ENCODE measurements at regions not wholly inside any gene's neighbourhood (a gene's known extent, or its start where the extent isn't known, plus 50 kb on each side); places are given as distances from the start of the nearest gene placed in this dataset.

GRCh38 chr18:47547539-47548202 is 296.2 kb upstream of the SKOR2 start:
- H3K9me3 Mint-ChIP-seq: no peaks in the 10 kb centered on the region
- no peaks in the 10 kb centered on the region for H3K36me3 Mint-ChIP-seq (ENCODE audit: low read depth)
- intact Hi-C loops (cut with micrococcal nuclease): no loop called here
- no peaks in the 10 kb centered on the region for H3K4me1 Mint-ChIP-seq (ENCODE audit: low read depth)
- H3K27ac Mint-ChIP-seq: no peak overlapping the region
- no peaks in the 10 kb centered on the region for H3K27me3 Mint-ChIP-seq
- no peak overlapping the region for H3K4me3 Mint-ChIP-seq

DNA sequence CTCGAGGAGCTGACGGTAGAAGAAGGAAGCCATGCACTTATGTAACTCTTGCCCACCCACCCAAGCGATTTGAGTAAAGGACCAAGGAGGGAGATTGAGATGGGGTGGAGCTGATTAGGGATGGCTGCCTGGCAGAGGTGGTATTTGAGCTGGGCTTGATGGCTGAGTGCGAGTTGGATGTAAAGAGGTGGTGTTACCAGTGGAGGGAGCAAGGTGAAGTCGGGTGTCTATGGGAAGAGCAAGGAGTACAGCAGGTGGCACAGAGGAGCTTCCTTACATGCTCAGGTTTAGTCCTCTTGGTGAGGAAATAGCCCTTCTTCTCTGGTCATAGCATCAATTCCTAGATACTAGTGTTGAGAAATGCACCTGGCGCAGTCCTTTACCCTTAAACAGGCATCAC is 294.2 kb upstream of the SKOR2 start:
- no peaks in the 10 kb centered on the region for H3K27me3 Mint-ChIP-seq
- H3K4me3 Mint-ChIP-seq: no peak overlapping the region
- no peaks in the 10 kb centered on the region for H3K36me3 Mint-ChIP-seq (ENCODE audit: low read depth)
- peaks cover 7% of the 10 kb centered on the region for H3K9me3 Mint-ChIP-seq
- H3K4me1 Mint-ChIP-seq (ENCODE audit: low read depth): no peaks in the 10 kb centered on the region
- H3K27ac Mint-ChIP-seq: no peak overlapping the region
- intact Hi-C loops (cut with micrococcal nuclease): no loop called here

DNA sequence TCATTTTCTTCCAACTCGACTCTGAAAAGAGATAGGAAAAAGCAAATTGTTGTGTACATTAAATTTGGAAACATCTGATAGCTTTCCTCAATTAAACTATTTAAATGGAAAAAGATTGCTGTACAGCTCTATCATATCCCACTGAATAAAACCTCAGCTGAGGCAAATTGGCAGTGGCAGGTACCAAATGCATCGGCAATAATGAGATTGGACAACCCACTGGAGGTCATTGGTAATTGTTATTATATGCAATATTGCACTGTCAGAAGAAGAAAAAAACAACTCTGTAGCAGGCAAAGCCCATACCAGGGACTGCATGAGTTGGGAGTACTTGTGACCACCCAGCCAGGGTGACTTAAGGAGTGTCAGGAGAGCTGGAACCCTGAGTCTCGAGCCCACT is 291.6 kb upstream of the SKOR2 start:
- Mint-ChIP-seq H3K36me3 (ENCODE audit: low read depth) (no peaks in the 10 kb centered on the region), H3K27ac (no peak overlapping the region), H3K4me1 (ENCODE audit: low read depth) (no peaks in the 10 kb centered on the region), H3K4me3 (no peak overlapping the region), H3K27me3 (no peaks in the 10 kb centered on the region), H3K9me3 (peaks cover 7% of the 10 kb centered on the region)
- intact Hi-C loops (cut with micrococcal nuclease): no loop called here

DNA sequence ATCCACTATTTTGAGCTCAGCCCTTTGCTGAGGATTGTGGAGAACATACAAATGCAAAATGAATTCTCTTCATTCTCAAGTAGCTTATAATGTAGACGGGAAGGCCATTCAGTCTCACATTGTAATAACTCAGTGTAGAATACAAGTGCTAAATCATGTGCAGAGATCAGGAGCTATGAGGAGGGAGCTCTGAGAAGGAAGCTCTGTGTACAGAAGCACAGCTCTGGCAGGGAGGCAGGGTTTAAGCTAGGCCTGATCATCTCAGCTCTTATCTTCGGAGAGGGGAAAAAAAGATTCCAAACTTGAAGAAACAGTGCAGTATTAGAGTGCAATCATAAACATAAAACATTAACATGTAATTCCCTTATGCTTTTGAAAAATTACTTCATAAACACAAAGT is 291.1 kb upstream of the SKOR2 start:
- intact Hi-C loops (cut with micrococcal nuclease): no loop called here
- H3K9me3 Mint-ChIP-seq: peaks cover 7% of the 10 kb centered on the region
- no peaks in the 10 kb centered on the region for H3K27me3 Mint-ChIP-seq
- H3K27ac Mint-ChIP-seq: no peak overlapping the region
- H3K36me3 Mint-ChIP-seq (ENCODE audit: low read depth): no peaks in the 10 kb centered on the region
- H3K4me1 Mint-ChIP-seq (ENCODE audit: low read depth): no peaks in the 10 kb centered on the region
- H3K4me3 Mint-ChIP-seq: no peak overlapping the region

DNA sequence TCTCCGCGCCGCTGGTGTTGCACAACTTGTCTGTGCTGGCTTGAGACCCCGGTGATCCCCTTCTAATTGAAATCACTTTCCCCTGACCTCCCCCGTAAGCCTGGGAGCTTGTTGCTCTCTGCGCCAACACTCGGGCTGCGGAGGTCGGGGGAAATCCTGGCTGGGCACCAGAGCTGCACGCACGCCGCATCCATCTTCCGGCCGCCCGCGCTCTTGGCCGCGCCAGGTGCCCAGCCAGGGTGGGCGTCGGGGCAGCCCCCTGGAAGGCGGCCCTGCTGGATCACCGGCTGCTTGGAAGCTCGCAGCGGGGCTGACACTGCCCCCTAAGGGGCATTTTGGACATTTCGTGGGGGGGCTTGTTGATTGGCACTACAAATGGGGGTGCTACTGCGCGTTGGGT is 280.3 kb upstream of the SKOR2 start:
- peaks cover 25% of the 10 kb centered on the region for H3K27me3 Mint-ChIP-seq
- no peaks in the 10 kb centered on the region for H3K36me3 Mint-ChIP-seq (ENCODE audit: low read depth)
- H3K9me3 Mint-ChIP-seq: no peaks in the 10 kb centered on the region
- H3K4me3 Mint-ChIP-seq: no peak overlapping the region
- no peak overlapping the region for H3K27ac Mint-ChIP-seq
- H3K4me1 Mint-ChIP-seq (ENCODE audit: low read depth): no peaks in the 10 kb centered on the region
- intact Hi-C loops (cut with micrococcal nuclease): no loop called here

- H3K36me3 Mint-ChIP-seq (ENCODE audit: low read depth): no peaks in the 10 kb centered on the region
- H3K9me3 Mint-ChIP-seq: no peaks in the 10 kb centered on the region
- peaks cover 23% of the 10 kb centered on the region for H3K27me3 Mint-ChIP-seq
- no peaks in the 10 kb centered on the region for H3K4me1 Mint-ChIP-seq (ENCODE audit: low read depth)
- H3K4me3 Mint-ChIP-seq: no peak overlapping the region
- no peak overlapping the region for H3K27ac Mint-ChIP-seq
- intact Hi-C loops (cut with micrococcal nuclease): no loop called here
Observed at GRCh38 chr18:47530695-47531094, 279.2 kb upstream of the SKOR2 start.

DNA sequence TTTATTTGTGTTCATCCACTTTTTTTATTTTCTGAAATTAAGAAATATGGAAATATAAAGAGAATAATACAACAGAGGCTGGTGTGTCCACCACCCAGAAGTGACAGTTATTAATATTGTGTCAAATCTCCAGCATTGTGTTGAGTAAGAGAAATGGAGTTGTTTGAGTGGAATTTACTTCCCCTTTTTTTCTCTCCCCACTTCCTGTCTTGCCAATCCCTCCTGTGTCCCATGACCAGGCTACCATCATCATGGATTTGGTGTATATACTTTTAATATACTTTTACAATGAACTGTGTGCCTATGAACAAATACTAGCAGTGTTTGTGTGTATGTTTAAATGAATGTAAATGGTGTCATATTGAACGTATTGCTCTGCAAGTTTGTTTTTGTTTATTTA is 276.9 kb upstream of the SKOR2 start:
- no peaks in the 10 kb centered on the region for H3K4me1 Mint-ChIP-seq (ENCODE audit: low read depth)
- no peaks in the 10 kb centered on the region for H3K9me3 Mint-ChIP-seq
- H3K36me3 Mint-ChIP-seq (ENCODE audit: low read depth): no peaks in the 10 kb centered on the region
- intact Hi-C loops (cut with micrococcal nuclease): no loop called here
- H3K27me3 Mint-ChIP-seq: peaks cover 23% of the 10 kb centered on the region
- no peak overlapping the region for H3K4me3 Mint-ChIP-seq
- H3K27ac Mint-ChIP-seq: no peak overlapping the region

- Mint-ChIP-seq H3K36me3 (ENCODE audit: low read depth) (no peaks in the 10 kb centered on the region), H3K4me1 (ENCODE audit: low read depth) (no peaks in the 10 kb centered on the region), H3K4me3 (no peak overlapping the region), H3K27ac (no peak overlapping the region), H3K9me3 (no peaks in the 10 kb centered on the region), H3K27me3 (peaks cover 5% of the 10 kb centered on the region)
- intact Hi-C loops (cut with micrococcal nuclease): no loop called here
Observed at GRCh38 chr18:47526147-47526546, 274.7 kb upstream of the SKOR2 start.

DNA sequence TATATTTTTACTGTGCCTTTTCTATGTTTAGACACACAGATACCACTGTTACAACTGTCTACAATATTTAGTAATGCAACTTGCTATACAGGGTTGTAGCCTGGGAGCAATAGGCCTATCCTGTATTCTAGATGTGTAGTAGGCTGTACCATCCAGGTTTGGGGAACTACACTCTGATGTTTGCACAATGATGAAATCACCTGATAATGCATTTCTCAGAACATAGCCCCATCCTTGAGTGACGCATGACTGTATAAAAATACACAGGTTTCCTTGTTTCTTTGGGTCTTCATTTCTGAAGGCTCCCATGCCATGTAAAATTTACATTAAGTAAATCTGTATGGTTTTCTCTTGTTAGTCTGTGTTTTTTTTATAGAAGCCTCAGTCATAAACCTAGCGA is 270.9 kb upstream of the SKOR2 start:
- Mint-ChIP-seq H3K27ac (no peak overlapping the region), H3K9me3 (no peaks in the 10 kb centered on the region), H3K36me3 (ENCODE audit: low read depth) (no peaks in the 10 kb centered on the region), H3K27me3 (no peaks in the 10 kb centered on the region), H3K4me3 (no peak overlapping the region), H3K4me1 (ENCODE audit: low read depth) (no peaks in the 10 kb centered on the region)
- intact Hi-C loops (cut with micrococcal nuclease): no loop called here

- H3K27ac Mint-ChIP-seq: no peak overlapping the region
- intact Hi-C loops (cut with micrococcal nuclease): no loop called here
- H3K9me3 Mint-ChIP-seq: no peaks in the 10 kb centered on the region
- H3K27me3 Mint-ChIP-seq: no peaks in the 10 kb centered on the region
- H3K36me3 Mint-ChIP-seq (ENCODE audit: low read depth): no peaks in the 10 kb centered on the region
- H3K4me1 Mint-ChIP-seq (ENCODE audit: low read depth): no peaks in the 10 kb centered on the region
- H3K4me3 Mint-ChIP-seq: no peak overlapping the region
Observed at GRCh38 chr18:47520263-47520662, 268.8 kb upstream of the SKOR2 start.

DNA sequence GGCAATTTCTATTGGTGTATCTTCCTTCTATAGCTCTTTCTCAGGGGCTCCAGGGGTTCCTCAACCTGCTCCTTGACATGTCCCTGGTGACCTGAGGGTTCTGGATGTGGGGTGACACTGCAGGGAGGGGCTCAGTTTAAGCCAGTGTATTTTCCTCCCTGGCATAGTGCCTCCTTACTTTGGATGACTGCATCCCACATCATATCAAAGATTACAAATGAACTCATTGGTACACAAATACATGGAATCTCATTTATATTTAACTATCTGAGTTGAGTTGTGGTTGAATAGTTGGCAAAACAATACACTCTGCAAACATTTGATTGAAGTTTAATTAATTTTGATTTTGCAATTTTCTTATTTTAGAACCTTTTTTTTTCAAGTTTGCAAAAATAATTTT is 268.2 kb upstream of the SKOR2 start:
- no peak overlapping the region for H3K27ac Mint-ChIP-seq
- no peaks in the 10 kb centered on the region for H3K9me3 Mint-ChIP-seq
- H3K4me1 Mint-ChIP-seq (ENCODE audit: low read depth): no peaks in the 10 kb centered on the region
- no peaks in the 10 kb centered on the region for H3K36me3 Mint-ChIP-seq (ENCODE audit: low read depth)
- H3K27me3 Mint-ChIP-seq: no peaks in the 10 kb centered on the region
- H3K4me3 Mint-ChIP-seq: no peak overlapping the region
- intact Hi-C loops (cut with micrococcal nuclease): no loop called here

- no peak overlapping the region for H3K27ac Mint-ChIP-seq
- H3K36me3 Mint-ChIP-seq (ENCODE audit: low read depth): no peaks in the 10 kb centered on the region
- H3K9me3 Mint-ChIP-seq: no peaks in the 10 kb centered on the region
- no peak overlapping the region for H3K4me3 Mint-ChIP-seq
- H3K4me1 Mint-ChIP-seq (ENCODE audit: low read depth): no peaks in the 10 kb centered on the region
- intact Hi-C loops (cut with micrococcal nuclease): no loop called here
- no peaks in the 10 kb centered on the region for H3K27me3 Mint-ChIP-seq
Observed at GRCh38 chr18:47519277-47519676, 267.8 kb upstream of the SKOR2 start.

GRCh38 chr18:47513614-47514013 is 262.2 kb upstream of the SKOR2 start:
- Mint-ChIP-seq H3K4me3 (no peak overlapping the region), H3K27ac (no peak overlapping the region), H3K9me3 (no peaks in the 10 kb centered on the region), H3K27me3 (no peaks in the 10 kb centered on the region), H3K36me3 (ENCODE audit: low read depth) (no peaks in the 10 kb centered on the region), H3K4me1 (ENCODE audit: low read depth) (no peaks in the 10 kb centered on the region)
- intact Hi-C loops (cut with micrococcal nuclease): no loop called here

GRCh38 chr18:47512726-47513435 is 261.4 kb upstream of the SKOR2 start:
- H3K9me3 Mint-ChIP-seq: no peaks in the 10 kb centered on the region
- H3K4me1 Mint-ChIP-seq (ENCODE audit: low read depth): no peaks in the 10 kb centered on the region
- intact Hi-C loops (cut with micrococcal nuclease): no loop called here
- H3K27me3 Mint-ChIP-seq: no peaks in the 10 kb centered on the region
- no peaks in the 10 kb centered on the region for H3K36me3 Mint-ChIP-seq (ENCODE audit: low read depth)
- H3K27ac Mint-ChIP-seq: no peak overlapping the region
- H3K4me3 Mint-ChIP-seq: no peak overlapping the region

DNA sequence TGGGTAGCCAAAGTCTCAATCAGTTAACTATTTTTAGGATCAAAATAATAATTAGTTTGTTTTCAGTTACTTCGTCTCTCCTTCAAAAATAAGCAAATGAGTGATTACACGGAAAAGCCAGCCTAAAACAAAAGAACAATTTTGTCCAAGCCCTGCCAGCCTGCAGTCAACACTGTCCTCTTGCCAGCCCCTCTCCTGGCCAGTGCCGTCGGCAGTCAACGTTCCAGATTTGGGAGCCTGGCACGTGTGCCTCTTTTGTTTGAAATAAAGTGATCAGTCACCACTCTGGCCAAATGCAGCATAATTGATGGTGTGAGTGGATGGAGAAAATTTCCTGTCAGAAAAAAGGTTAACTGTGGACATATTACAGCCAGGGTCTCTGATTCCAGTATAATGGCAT is 260.6 kb upstream of the SKOR2 start:
- H3K9me3 Mint-ChIP-seq: no peaks in the 10 kb centered on the region
- intact Hi-C loops (cut with micrococcal nuclease): no loop called here
- no peaks in the 10 kb centered on the region for H3K36me3 Mint-ChIP-seq (ENCODE audit: low read depth)
- no peaks in the 10 kb centered on the region for H3K27me3 Mint-ChIP-seq
- no peak overlapping the region for H3K4me3 Mint-ChIP-seq
- H3K4me1 Mint-ChIP-seq (ENCODE audit: low read depth): no peaks in the 10 kb centered on the region
- no peak overlapping the region for H3K27ac Mint-ChIP-seq
